GM12874 (cell line): ENCODE measurements at regions not wholly inside any gene's neighbourhood (a gene's known extent, or its start where the extent isn't known, plus 50 kb on each side); places are given as distances from the start of the nearest gene placed in this dataset.

Source experiments
- TF ChIP-seq, protein P1 (sequence below): IDR thresholded peaks from 2 replicates; pipeline ENCODE4 v1.5.1; 2011; ENCODE audit warnings: low read depth, mild to moderate bottlenecking, control low read depth, low read length, moderate library complexity; ENCODE audit not compliant: insufficient read depth

DNA sequence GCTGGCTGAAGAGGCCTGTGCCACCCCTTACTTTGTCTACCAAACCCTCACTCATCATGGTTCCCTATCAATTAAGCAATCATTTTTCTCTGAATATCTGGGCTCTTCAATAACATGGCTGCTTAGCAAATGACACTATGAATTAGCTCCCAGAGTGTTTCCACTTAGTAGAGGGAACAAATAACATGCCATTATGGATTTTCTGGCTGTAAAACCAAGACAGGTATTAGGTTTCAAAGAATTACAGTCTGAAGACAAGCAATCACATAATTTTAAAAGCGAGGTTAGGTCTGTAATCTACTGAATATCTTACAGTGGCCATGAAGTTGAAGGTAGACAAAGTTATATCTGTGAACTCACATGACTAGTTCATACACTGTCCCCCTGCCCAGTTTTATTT lies 220.8 kb upstream of the PHYHIPL start:
- TF ChIP-seq, protein P1, sequence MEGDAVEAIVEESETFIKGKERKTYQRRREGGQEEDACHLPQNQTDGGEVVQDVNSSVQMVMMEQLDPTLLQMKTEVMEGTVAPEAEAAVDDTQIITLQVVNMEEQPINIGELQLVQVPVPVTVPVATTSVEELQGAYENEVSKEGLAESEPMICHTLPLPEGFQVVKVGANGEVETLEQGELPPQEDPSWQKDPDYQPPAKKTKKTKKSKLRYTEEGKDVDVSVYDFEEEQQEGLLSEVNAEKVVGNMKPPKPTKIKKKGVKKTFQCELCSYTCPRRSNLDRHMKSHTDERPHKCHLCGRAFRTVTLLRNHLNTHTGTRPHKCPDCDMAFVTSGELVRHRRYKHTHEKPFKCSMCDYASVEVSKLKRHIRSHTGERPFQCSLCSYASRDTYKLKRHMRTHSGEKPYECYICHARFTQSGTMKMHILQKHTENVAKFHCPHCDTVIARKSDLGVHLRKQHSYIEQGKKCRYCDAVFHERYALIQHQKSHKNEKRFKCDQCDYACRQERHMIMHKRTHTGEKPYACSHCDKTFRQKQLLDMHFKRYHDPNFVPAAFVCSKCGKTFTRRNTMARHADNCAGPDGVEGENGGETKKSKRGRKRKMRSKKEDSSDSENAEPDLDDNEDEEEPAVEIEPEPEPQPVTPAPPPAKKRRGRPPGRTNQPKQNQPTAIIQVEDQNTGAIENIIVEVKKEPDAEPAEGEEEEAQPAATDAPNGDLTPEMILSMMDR: no peak

GRCh38 chr10:58956926-58957325 lies 219.5 kb upstream of the PHYHIPL start:
- TF ChIP-seq, protein P1: no peak

GRCh38 chr10:58957517-58957916 lies 218.9 kb upstream of the PHYHIPL start:
- TF ChIP-seq, protein P1: no peak

- TF ChIP-seq, protein P1: peak; percentile 18; the same call in 1 of the 2 replicates
Observed at GRCh38 chr10:58963101-58963534, 213.3 kb upstream of the PHYHIPL start.

DNA sequence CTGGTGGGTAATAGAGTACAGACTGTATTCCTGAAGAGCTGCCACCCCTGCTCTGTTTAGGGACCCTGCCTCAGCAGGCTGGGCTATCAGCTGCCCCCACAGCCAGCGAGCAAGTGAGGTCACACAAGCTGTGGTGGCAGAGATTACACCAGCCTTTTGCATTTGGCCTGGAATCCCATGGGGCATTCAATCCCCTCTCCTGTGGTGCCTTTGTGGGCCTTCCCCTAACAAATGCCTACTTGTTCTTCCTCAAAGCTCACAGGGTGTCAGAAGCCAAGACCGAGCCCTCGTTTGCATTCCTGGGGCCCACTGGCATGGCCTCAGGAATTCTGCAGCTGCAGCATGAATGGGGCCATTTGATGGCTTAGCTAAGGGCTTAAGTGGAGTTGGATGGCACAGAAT lies 212.7 kb upstream of the PHYHIPL start:
- TF ChIP-seq, protein P1: no peak

- TF ChIP-seq, protein P1: no peak
Observed at GRCh38 chr10:58965855-58966254, 210.6 kb upstream of the PHYHIPL start.

DNA sequence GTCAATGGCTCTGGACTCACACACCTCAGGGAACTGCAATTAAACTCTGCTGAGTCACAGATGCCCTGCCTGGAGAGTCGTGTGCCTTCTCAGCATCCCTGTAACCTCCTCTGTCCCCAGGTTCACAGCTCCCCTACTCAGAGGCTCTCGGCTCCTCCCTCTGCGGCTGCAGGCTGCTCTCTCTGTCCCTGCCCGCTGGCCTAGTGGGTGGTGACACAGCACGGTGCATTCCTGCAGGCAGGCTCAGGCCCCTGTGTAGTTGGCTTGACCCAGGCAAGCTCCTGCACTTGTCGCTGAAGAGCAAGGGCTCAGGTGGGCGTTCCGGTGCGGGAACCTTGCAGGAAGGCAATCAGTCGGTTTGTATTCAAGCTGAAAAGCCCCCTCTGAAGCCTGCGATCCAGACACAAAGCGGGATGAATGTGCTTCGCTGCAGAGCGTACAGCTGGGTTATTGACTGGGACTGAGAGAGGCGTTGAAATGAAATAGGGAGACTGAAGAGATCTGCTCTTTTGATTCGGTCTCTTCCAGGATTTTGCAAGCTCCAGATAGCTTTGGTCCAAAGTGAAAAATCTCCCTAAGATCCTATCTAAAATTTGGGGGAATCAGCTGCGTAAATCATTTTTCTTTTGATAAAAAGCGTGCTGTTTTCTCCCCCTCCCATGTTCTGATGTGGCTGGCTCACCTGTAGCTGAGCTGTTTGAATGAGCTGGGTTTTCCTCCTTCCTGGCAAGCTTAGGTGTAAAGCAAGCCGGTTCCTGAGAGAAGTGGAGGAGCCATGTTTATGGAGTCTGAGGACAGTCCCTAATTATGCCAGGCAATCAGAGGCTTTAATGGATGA lies 208.7 kb upstream of the PHYHIPL start:
- TF ChIP-seq, protein P1: no peak
